NB4 (cell line): ENCODE measurements at regions not wholly inside any gene's neighbourhood (a gene's known extent, or its start where the extent isn't known, plus 50 kb on each side); places are given as distances from the start of the nearest gene placed in this dataset.
A peak's percentile ranks its signal among the peaks of the same experiment; 100 is the strongest.

ENCODE experiments used
- DNase-seq: peaks from one replicate; pipeline ENCODE4 v3.0.0; 2010; ENCODE audit warnings: low read depth
- H3K4me3 ChIP-seq: one replicate; pipeline ENCODE4 v1.5.1; 2011; ENCODE audit warnings: mild to moderate bottlenecking, low read depth, low read length, moderate library complexity
- CTCF ChIP-seq: IDR thresholded peaks from one replicate; pipeline ENCODE4 v1.5.1; 2012; ENCODE audit warnings: low read depth, low read length
- MAX ChIP-seq: IDR thresholded peaks from 2 replicates; pipeline ENCODE4 v1.6.1; 2011; ENCODE audit warnings: low read depth, low read length
- MYC ChIP-seq: IDR thresholded peaks from 2 replicates; pipeline ENCODE4 v1.6.1; 2011; ENCODE audit warnings: low read depth, low read length
- POLR2A ChIP-seq: IDR thresholded peaks from 2 replicates; pipeline ENCODE4 v1.6.1; 2011; ENCODE audit warnings: mild to moderate bottlenecking; ENCODE audit not compliant: insufficient read length; ENCODE audit errors: extremely low read depth

GRCh38 chr7:68697796-68698280, 900.4 kb upstream of the AUTS2 start:
- TF ChIP-seq MYC: no peak
- no peak for TF ChIP-seq CTCF
- no peak for TF ChIP-seq POLR2A
- TF ChIP-seq MAX: no peak
- DNase-seq: no peak
- no peak overlapping the region for H3K4me3 ChIP-seq

GRCh38 chr7:68699090-68699711, 899.1 kb upstream of the AUTS2 start:
- DNase-seq: no peak
- no peak for TF ChIP-seq POLR2A
- no peak for TF ChIP-seq MAX
- no peak for TF ChIP-seq MYC
- no peak overlapping the region for H3K4me3 ChIP-seq

GRCh38 chr7:68700414-68700813, 897.9 kb upstream of the AUTS2 start:
- DNase-seq: no peak
- H3K4me3 ChIP-seq: no peak overlapping the region
- TF ChIP-seq POLR2A (no peak), MAX (no peak), MYC (no peak), CTCF (no peak)

GRCh38 chr7:68706291-68706690, 892.0 kb upstream of the AUTS2 start:
- TF ChIP-seq MAX: no peak
- no peak for TF ChIP-seq CTCF
- no peak overlapping the region for H3K4me3 ChIP-seq
- peak; percentile 15 for DNase-seq

- H3K4me3 ChIP-seq: no peak overlapping the region
- no peak for DNase-seq
- TF ChIP-seq MYC: no peak
- TF ChIP-seq CTCF: no peak
- no peak for TF ChIP-seq MAX
- TF ChIP-seq POLR2A: no peak
These were observed 891.1 kb upstream of the AUTS2 start for GRCh38 chr7:68707159-68707558.

- TF ChIP-seq CTCF: no peak
- no peak for TF ChIP-seq MYC
- TF ChIP-seq MAX: no peak
- TF ChIP-seq POLR2A: no peak
- no peak overlapping the region for H3K4me3 ChIP-seq
- no peak for DNase-seq
These were observed 890.3 kb upstream of the AUTS2 start for GRCh38 chr7:68707958-68708357.
